AG08395 (cell line): ENCODE measurements at regions not wholly inside any gene's neighbourhood (a gene's known extent, or its start where the extent isn't known, plus 50 kb on each side); places are given as distances from the start of the nearest gene placed in this dataset.
"Not testable (repeated sequence)": the region's sequence is repeated elsewhere in the genome, so short reads cannot be mapped to it uniquely, and the experiment has no call there.

Experiments used
- DNase-seq: peaks from one replicate; pipeline ENCODE4 v3.0.0; 2012; ENCODE audit warnings: mixed read lengths, low spot score

DNA sequence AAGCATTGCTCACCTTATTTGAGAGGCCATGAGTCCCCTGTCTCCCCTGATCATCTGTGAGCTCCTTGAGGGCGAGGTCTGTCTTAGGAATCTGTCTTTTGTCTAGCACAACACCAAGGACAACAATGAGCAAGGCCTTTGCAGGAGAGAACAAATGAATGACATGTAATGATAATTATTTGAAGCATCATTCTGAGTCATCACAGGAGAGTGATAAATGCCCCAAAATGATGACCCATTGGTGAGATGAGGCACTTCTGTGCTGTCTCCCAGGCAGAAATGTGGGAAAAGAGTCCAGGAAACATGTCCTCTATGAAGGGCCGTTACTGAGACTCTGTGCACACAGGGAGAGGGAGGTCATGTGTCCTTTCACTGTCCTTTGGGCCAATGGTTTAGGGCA, 105.2 kb upstream of the LRFN2 start:
- DNase-seq = no peak

DNA sequence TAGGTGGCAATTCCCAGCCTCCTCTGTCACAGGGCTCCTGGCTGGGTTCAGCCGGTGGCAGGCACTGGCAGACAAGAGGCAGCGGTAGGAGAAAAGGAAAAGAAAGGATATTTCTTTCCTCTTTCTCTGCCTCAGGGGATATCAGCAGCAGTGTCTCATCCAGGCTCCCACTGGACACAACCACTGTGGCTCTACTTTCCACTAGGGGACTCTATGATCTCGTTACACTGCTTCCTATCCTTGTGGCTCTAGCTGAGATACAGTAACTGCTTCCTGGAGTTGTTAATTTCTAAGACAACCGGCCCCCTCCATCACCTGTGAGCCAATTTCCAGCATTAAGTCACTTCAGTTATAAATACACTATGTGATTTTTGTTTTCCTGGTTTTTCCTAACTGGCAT, 102.0 kb upstream of the LRFN2 start:
- no peak for DNase-seq

DNA sequence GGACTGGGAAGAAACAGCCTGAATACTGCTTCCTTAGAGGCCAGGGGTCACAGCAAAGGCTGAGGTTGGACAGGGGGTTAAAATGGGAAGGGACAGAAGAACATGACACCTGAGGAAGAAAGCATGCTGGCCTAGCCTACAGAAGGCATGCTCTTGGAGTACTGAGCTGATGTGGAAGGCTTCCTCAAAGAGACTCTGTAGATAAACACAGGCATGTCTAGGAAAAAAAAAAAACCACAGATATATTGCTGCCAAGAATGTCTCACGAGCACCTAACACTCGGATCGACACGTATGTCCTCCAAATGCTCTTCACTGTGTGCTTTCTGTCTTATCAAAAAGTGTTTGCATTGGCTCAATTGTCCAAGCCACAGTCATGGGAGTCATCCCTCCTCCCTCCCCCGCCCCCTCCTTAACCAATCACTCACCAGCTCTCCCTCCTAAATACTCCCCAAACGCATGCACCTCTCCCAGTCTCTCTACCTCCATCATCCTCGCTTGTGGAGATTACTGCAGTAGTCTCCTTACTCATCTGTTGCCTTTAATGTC, 101.1 kb upstream of the LRFN2 start:
- no peak for DNase-seq

DNA sequence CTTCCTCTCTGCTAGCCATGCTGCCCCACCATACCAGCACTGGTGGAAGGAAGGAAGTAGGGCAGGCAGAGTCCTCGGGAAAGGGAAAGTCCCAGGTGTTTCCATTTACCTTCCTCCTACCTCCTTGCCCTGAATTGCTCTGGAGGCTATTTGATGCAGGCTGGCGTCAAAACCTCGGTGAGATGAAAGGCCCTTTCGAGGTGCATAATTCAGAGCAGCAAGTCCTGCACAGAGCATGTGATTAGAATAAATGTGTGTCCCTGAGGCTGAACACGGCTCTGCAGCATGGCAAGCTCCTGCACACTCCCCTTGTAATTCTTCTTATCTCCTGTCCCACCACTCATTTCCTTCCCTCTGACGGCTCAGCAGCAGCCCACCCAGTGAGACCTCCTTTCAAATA, 98.7 kb upstream of the LRFN2 start:
- DNase-seq = no peak

DNA sequence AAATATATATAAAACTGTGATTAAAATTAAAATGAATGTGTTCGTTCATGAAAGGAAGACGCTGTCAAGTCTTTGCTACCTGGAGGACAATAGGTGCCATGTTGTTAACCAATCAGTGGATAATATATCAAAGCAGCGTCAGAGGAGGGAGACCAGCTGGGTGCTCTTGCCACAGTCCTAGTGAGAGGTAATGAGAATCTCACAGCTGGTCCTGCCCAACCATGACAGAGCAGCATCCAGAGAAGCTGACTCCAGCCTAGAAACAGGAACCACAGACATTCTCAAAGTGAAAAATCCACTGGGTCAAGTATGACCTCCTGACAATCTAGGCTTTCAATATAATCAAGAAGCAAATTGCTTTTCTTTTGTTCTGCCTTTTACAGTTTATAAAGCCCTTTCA, 94.5 kb upstream of the LRFN2 start:
- no peak for DNase-seq

DNA sequence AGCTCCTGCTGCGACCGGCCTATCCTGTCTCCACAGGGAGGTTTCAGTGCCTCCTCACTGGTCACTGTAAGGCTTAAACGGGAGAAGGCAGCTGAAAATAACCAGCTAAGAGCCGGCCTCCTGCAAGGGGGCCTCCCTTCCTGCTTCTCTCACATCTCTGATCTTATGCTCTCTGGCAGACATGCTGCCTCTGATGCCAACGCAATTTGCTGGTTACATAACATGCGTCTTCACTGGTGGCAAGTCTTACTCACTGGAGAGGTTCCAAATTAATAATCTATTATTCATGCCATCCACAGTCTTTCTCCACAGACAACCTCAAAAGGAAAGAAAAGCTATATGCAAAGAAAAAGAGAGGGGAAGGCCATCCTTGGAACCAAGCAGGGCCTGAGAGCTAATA, 91.8 kb upstream of the LRFN2 start:
- no peak for DNase-seq

DNA sequence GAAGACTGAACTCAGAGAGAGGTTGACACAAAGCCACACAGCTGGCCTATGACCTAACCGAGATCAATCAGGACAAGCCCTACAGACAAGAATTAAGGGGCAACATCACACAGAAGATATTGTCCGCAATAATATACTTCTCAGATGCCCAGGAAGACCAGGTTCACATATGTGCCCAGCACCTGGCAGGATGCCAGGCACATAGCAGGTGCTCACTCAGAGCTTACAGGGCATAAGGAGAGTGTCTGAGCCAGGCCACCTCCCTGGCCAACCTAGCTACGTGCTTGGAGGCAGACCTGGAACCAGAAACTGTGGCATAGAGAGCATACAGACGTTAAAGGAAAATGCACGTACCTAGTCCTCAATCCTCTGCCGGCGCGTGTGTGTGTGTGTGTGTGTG, 87.0 kb upstream of the LRFN2 start:
- no peak for DNase-seq

DNA sequence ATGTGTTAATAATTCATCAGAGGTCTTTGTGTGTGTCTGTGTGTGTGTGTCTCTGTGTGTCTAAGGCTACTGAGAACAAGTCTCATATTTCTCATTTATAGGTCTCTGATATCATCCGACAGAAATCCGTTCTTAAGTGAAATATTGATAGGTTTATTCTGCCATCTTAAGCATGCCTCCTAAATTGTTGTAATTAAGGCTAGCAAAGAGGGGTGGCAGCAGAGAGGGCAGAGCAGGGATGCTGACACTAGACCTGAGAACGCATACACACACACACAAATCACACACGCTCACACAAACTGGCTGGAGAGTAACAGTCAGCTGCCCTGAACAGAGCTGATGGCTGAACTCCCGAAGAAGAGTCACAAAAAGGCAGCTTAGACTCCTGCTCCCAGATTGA, 84.9 kb upstream of the LRFN2 start:
- DNase-seq = no peak

DNA sequence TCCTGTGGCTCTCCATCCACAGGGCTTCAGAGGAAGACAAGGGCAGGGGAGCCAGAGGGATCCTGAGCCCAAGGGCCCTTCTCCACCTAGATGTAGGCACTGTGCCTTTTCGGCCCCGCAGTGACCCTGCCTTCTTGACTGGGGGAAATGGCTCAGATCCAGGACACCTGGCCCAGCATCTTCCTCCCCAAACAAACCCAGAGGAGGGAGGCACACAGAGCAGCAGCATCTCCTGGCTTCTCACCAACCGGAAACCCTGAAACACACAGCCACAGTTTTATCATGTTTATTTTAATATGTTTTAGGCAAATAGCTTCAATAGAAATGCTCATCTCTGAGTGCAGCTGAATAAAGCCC, 84.5 kb upstream of the LRFN2 start:
- DNase-seq = no peak

DNA sequence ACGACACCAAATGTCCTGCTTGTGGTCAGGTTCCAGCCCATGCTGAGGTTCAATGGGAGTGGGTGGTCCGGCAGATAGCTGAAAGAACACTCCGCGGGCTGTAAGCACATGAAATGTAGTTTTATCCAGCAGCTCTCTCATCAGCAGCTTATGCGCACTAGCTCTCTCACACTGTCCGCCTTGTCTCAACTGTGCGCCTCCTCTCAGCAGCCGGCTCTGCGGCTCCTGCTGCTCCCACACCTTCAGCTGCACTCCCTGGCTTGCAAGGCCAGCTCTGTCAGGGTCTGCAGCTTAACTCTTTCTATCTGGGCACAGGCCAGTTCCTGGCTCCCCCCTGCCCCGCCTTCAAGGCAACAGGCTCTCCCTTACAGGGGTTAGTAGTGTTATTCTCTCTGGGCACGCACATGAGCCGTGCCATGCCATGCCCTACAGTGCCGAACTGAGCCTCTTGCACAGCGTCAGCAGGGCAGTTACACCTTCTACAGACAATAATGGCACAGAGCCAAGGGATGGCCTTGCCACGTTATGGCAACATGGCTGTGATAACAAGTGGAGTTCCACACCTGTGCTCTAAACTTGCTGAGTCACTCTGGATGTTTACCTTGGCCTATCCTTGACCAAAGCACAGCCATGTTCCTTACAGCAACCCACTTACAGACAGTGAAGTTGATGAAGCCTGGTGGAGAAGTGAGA, 84.0 kb upstream of the LRFN2 start:
- no peak for DNase-seq

DNA sequence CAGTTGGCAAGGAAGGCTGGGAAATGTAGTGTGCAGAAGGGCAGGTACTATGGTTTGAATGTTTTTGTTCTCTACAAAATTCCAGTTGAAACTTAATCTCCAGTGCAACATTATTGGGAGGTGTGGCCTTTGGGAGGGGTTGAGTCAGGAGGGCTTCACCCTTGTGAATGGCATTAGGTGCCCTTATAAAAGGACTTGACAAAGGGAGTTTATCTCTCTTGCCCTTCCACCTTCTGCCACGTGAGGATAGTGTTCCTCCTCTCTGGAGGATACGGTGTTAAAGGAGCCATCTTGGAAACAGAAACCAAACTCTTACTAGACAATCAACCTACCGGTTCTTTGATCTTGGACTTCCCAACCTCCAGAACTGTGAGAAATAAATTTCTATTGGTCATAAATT, 82.2 kb upstream of the LRFN2 start:
- no peak for DNase-seq

DNA sequence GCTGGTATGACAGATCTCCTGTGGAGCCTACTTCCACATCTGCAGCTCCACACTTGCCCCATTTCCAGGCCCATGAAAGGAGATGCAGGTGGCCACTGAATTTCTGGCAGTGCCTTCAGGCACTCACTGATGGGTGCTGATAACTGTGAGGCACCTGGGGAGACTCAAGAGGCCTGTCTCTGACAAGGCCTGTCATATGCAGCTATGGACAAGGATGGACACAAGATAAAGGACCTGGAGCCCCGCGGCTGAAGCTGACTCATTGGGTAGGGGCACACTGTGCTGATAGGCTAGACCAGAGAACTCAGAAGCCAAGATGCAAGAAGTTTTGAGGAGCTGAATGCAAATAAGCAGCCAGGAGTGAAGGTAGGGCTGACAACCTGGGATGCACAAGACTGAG, 81.0 kb upstream of the LRFN2 start:
- no peak for DNase-seq

DNA sequence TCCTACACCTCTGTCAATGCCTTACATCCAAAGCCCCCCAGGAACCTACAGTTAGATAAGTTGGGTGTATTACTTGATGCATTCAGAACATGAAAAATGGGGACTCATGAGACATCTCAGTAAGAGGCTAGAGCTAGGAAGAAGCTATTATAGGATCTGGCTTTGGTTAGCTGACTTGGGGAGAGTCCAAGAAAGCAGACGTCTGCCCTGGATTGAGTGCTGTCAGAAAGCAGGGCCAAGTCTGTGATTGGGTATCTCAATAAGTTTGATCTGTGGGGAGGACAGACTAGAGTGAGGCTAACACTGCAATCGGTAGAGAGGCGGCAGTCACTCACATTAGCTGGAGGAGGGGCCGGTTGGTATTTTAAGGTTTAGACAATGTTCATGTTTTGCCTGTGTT, 79.4 kb upstream of the LRFN2 start:
- DNase-seq = no peak

DNA sequence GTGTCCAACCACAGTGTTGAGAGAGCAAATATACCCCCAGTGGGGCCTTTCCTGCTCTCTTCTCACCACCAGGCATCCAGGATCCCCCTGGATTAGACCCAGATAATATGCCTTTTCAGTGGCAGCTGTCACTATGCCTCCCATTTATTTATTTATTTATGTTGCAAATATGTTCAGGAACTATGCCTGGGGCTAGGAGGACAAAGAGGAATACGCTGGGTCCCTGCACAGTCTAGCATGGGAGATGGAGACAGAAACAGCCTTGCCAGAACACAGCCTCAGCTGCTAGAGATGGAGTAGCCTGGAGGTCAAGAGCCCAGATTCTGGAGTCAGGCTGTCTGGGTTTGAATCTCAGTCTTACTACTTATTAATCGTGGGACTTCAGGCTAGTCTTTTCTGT, 74.6 kb upstream of the LRFN2 start:
- DNase-seq = no peak

DNA sequence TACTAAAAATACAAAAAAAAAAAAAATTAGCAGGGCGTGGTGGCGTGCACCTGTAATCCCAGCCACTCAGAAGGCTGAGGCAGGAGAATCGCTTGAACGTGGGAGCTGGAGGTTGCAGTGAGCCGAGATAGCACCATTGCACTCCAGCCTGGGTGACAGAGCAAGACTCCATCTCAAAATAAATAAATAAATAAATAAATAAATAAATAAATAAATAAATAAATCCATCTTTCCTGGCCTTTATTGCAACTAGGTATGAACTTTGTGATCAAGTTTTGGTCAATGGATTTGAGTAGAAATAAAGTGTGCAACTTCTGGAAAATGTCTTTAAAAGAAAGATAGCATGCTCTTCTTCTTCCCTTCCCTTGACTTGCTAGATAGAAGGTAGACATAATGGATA, 69.6 kb upstream of the LRFN2 start:
- not testable (repeated sequence) for DNase-seq

DNA sequence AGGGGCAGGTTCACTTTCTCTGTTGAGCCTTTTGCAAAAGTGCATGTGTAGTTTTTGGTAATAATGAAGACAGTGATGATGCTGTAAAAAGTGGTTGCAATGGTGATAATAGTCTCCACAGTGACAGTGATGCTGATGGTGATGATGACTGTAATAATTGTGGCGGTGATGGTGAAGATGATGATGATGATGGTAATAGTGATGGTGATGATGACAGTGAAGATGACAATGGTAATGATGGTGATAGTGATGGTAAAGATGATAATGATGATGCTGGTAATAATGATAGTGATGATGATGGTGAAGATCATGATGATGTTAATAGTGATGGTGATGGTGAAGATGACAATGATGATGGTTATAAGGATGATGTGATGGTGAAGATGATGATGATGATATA, 67.7 kb upstream of the LRFN2 start:
- no peak for DNase-seq

DNA sequence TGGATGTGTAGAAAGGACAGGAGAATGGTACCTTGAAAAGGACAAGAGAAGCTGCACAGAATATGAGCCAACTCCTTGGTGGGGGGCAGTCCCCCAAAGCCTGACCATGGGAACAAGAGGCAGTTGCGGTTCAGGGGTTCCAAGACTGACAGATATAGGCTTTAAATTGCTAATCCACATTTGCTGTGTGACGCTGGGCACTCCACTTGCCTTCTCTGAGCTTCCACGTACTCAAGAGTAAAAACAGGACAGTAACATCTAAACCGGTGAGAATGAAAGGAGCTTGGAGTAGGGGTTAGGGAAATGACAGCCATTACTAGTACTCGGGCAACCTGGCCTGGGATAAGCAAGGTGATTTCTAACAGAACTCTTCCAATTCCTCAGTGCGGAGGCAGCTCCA, 57.9 kb upstream of the LRFN2 start:
- DNase-seq = no peak

DNA sequence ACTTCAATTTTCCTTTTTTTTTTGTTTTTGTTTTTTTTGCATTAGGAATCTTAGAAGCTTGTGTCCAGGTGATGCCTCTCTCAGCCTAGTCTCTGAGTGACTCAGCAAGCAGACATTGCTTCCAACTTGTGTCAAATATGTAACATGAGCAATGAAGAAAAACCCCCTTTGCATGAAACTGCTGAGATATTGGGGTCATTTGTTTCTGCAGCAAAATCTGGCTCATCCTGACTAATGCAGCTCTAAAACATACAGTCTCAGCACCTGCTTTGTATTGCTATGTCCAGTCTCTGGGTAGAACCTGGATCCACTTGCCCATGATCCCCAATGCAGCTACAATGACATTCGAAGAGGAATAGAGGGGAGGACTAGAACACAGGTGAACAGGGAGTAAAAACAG, 55.7 kb upstream of the LRFN2 start:
- DNase-seq = no peak

DNA sequence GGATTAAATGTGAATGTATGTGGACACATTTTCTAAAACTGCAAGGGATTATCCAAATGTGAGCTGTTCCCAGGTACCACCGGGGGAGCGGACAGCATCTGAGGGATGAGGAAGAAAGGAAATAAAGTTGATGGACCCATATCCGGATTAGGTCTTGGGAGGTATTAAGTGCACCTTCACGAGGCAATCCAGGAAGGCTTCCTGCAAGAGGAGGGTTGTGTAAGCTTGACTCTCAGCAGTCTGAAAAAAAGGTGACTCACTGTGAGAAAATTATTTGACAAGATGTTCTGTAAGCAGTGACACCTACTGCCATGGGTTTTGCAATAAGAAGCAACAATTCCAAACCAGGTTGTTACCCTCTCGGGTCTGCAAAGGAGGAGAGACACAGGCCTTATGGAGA, 55.0 kb upstream of the LRFN2 start:
- DNase-seq = no peak

DNA sequence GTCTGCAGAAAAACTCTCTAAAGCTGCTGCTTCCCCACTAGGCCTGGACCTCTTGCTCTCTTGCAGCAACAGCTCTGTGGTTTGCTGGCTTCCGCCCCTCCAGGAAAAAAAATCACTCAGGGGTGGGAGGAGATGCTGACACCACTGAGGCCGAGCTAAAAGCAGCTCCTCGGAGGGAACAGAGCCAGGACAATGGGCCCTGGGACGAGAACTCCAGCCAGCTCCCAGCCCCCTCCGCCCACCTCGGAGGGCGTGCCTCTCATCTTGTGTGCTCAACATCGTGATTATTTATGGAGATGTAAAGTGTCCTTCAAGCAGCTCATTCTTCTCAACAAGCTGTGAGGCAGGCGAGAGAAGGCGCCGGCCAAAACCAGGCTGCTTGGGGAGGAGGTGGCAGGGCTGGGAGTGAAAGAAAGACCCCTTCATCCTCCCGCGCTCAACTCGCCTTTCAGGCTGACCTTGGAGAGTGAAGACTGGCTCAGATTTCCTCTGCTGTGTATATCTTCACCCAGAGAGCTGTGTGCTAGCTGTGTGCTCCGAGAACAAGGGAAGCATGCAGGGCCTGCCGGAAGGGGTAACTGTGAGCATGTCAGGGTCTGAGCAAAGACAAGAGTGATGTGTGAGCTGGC, 53.5 kb upstream of the LRFN2 start:
- DNase-seq = no peak
